ENCODE measurements at regions not wholly inside any gene's neighbourhood (a gene's known extent, or its start where the extent isn't known, plus 50 kb on each side); places are given as distances from the start of the nearest gene placed in this dataset.

GRCh38 chr1:196155586-196155985 lies 452.7 kb downstream of the KCNT2 start:
- H3K79me2 ChIP-seq (ENCODE audit: insufficient read depth, low read length) = no peaks in the 10 kb centered on the region
- H3K9me2 ChIP-seq (ENCODE audit: insufficient read depth) = no peaks in the 10 kb centered on the region
- H3K27ac ChIP-seq (ENCODE audit: low read depth, low read length) = no peak overlapping the region
- BruUV-seq (replicated peaks) = no TSS peak
- intact Hi-C loops (cut with micrococcal nuclease) = no loop called here
- DNase-seq (ENCODE audit: low read depth, low spot score) = no peak
- H3K4me2 ChIP-seq (ENCODE audit: low read length) = no peak overlapping the region
- no peak overlapping the region for H3K9ac ChIP-seq (ENCODE audit: low read length)
- ChIA-PET CTCF (no interaction called here), RAD21 (ENCODE audit: low non-redundant PET in 1 of 2, low total read pairs in 2 of 2, uncharacterized antibody in 2 of 2, unreplicated experiment in 2 of 2) (no interaction called here), POLR2A (no interaction called here)
- H4K20me1 ChIP-seq (ENCODE audit: insufficient read depth) = no peaks in the 10 kb centered on the region
- no peaks in the 10 kb centered on the region for H3K27me3 ChIP-seq (ENCODE audit: insufficient read depth, low read length)
- H3K9me3 ChIP-seq (ENCODE audit: control insufficient read depth in 1 of 2, insufficient read depth in 1 of 2, low read depth in 1 of 2, low read length in 2 of 2) = no peaks in the 10 kb centered on the region
- no peak overlapping the region for H3K4me3 ChIP-seq (replicated peaks in 1 of 2; ENCODE audit: low read depth in 1 of 2, low read length in 2 of 2)
- no peaks in the 10 kb centered on the region for H3K36me3 ChIP-seq (ENCODE audit: control insufficient read depth in 1 of 2, insufficient read depth in 2 of 2, low read length in 2 of 2)
- H2AFZ ChIP-seq (ENCODE audit: low read depth, low read length, poor library complexity, severe bottlenecking) = no peak overlapping the region
- no peaks in the 10 kb centered on the region for H3K4me1 ChIP-seq (ENCODE audit: control insufficient read depth in 1 of 2, insufficient read depth in 2 of 2, low read length in 2 of 2)
- ATAC-seq = no peak
- TF ChIP-seq SP1 (IDR thresholded peaks at IDR 0.05; ENCODE audit: low read depth) (no peak), SIN3A (IDR thresholded peaks at IDR 0.05; ENCODE audit: low read depth) (no peak), ATF3 (IDR thresholded peaks at IDR 0.05) (no peak)

GRCh38 chr1:196152975-196153374 lies 455.3 kb downstream of the KCNT2 start:
- H3K4me3 ChIP-seq (replicated peaks in 1 of 2; ENCODE audit: low read depth in 1 of 2, low read length in 2 of 2) = no peak overlapping the region
- no TSS peak for BruUV-seq (replicated peaks)
- TF ChIP-seq SIN3A (IDR thresholded peaks at IDR 0.05; ENCODE audit: low read depth) = no peak
- no peaks in the 10 kb centered on the region for H3K79me2 ChIP-seq (ENCODE audit: insufficient read depth, low read length)
- ChIA-PET CTCF (no interaction called here), RAD21 (ENCODE audit: low non-redundant PET in 1 of 2, low total read pairs in 2 of 2, uncharacterized antibody in 2 of 2, unreplicated experiment in 2 of 2) (no interaction called here), POLR2A (no interaction called here)
- H3K4me1 ChIP-seq (ENCODE audit: control insufficient read depth in 1 of 2, insufficient read depth in 2 of 2, low read length in 2 of 2) = no peaks in the 10 kb centered on the region
- H3K27me3 ChIP-seq (ENCODE audit: insufficient read depth, low read length) = no peaks in the 10 kb centered on the region
- H3K27ac ChIP-seq (ENCODE audit: low read depth, low read length) = no peak overlapping the region
- H3K9me3 ChIP-seq (ENCODE audit: control insufficient read depth in 1 of 2, insufficient read depth in 1 of 2, low read depth in 1 of 2, low read length in 2 of 2) = no peaks in the 10 kb centered on the region
- no peaks in the 10 kb centered on the region for H3K36me3 ChIP-seq (ENCODE audit: control insufficient read depth in 1 of 2, insufficient read depth in 2 of 2, low read length in 2 of 2)
- H3K9me2 ChIP-seq (ENCODE audit: insufficient read depth) = no peaks in the 10 kb centered on the region
- no peaks in the 10 kb centered on the region for H4K20me1 ChIP-seq (ENCODE audit: insufficient read depth)
- H3K4me2 ChIP-seq (ENCODE audit: low read length) = no peak overlapping the region
- DNase-seq (ENCODE audit: low read depth, low spot score) (no peak), ATAC-seq (no peak)
- intact Hi-C loops (cut with micrococcal nuclease) = no loop called here
- no peak overlapping the region for H2AFZ ChIP-seq (ENCODE audit: low read depth, low read length, poor library complexity, severe bottlenecking)
- no peak overlapping the region for H3K9ac ChIP-seq (ENCODE audit: low read length)

- intact Hi-C loops (cut with micrococcal nuclease) = no loop called here
- POLR2A ChIA-PET = no interaction called here
- no peak for TF ChIP-seq ZBTB33 (IDR thresholded peaks at IDR 0.05; ENCODE audit: extremely low read depth, insufficient replicate concordance, low read length)
- no peak for TF ChIP-seq ELF1 (IDR thresholded peaks at IDR 0.05; ENCODE audit: borderline replicate concordance, low read depth)
- no peak for TF ChIP-seq JUND (IDR thresholded peaks at IDR 0.05)
- no peak for TF ChIP-seq CTCF (IDR thresholded peaks at IDR 0.05 in 2 of 3, conservative IDR thresholded peaks at IDR 0.05 in 1 of 3; ENCODE audit: borderline replicate concordance in 1 of 3, insufficient read depth in 1 of 3, low read depth in 2 of 3, low read length in 2 of 3)
- no peak for TF ChIP-seq ATF3 (IDR thresholded peaks at IDR 0.05)
- TF ChIP-seq CBX3 (IDR thresholded peaks at IDR 0.05; ENCODE audit: low read depth) = no peak
- no peak for TF ChIP-seq EZH2 (IDR thresholded peaks at IDR 0.05)
These were observed 456.2 kb downstream of the KCNT2 start for GRCh38 chr1:196152086-196152485.

More at GRCh38 chr1:196152086-196152485, 456.2 kb downstream of the KCNT2 start:
- BruUV-seq (replicated peaks) = no TSS peak
- Histone ChIP-seq H3K4me1 (ENCODE audit: control insufficient read depth in 1 of 2, insufficient read depth in 2 of 2, low read length in 2 of 2) (no peaks in the 10 kb centered on the region), H3K9me2 (ENCODE audit: insufficient read depth) (no peaks in the 10 kb centered on the region), H4K20me1 (ENCODE audit: insufficient read depth) (no peaks in the 10 kb centered on the region), H3K79me2 (ENCODE audit: insufficient read depth, low read length) (no peaks in the 10 kb centered on the region), H3K27me3 (ENCODE audit: insufficient read depth, low read length) (no peaks in the 10 kb centered on the region), H3K9me3 (ENCODE audit: control insufficient read depth in 1 of 2, insufficient read depth in 1 of 2, low read depth in 1 of 2, low read length in 2 of 2) (no peaks in the 10 kb centered on the region), H3K36me3 (ENCODE audit: control insufficient read depth in 1 of 2, insufficient read depth in 2 of 2, low read length in 2 of 2) (no peaks in the 10 kb centered on the region), H3K9ac (ENCODE audit: low read length) (no peak overlapping the region), H2AFZ (ENCODE audit: low read depth, low read length, poor library complexity, severe bottlenecking) (no peak overlapping the region), H3K4me2 (ENCODE audit: low read length) (no peak overlapping the region), H3K4me3 (replicated peaks in 1 of 2; ENCODE audit: low read depth in 1 of 2, low read length in 2 of 2) (no peak overlapping the region), H3K27ac (ENCODE audit: low read depth, low read length) (no peak overlapping the region)
- ChIA-PET CTCF (no interaction called here), RAD21 (ENCODE audit: low non-redundant PET in 1 of 2, low total read pairs in 2 of 2, uncharacterized antibody in 2 of 2, unreplicated experiment in 2 of 2) (no interaction called here)
- ATAC-seq = no peak
- no peak for DNase-seq (ENCODE audit: low read depth, low spot score)

Data from HCT116 (cell line).